SK-N-SH (cell line): ENCODE measurements at regions not wholly inside any gene's neighbourhood (a gene's known extent, or its start where the extent isn't known, plus 50 kb on each side); places are given as distances from the start of the nearest gene placed in this dataset.
"Not testable (repeated sequence)": the region's sequence is repeated elsewhere in the genome, so short reads cannot be mapped to it uniquely, and the experiment has no call there.

ENCODE experiments used
- CTCF ChIA-PET: fragments of 300-600, 350-600 bp; formaldehyde crosslinking; extraction: SDS; loops from one replicate; lab custom pipeline; 2021; lab: Yijun Ruan, JAX
- POLR2A ChIA-PET: fragments of 350-600 bp; sonication (Branson Sonifier 250); formaldehyde crosslinking; extraction: SDS; loops from one replicate; lab custom pipeline; 2020; ENCODE audit warnings: antibody characterized with exemption, inconsistent platforms; lab: Yijun Ruan, JAX
- DNase-seq: peaks from one replicate; pipeline ENCODE4 v3.0.0; 2012
- H2AFZ ChIP-seq: fragments of 200-600 bp; sonication (generic); 2 replicates; pipeline ENCODE4 v1.8.1; 2016; ENCODE audit warnings: antibody characterized with exemption, mild to moderate bottlenecking, low read depth
- H3F3A ChIP-seq: fragments of 200-600 bp; sonication (generic); replicated peaks from 2 replicates; pipeline ENCODE3; 2016; ENCODE audit warnings: antibody characterized with exemption, mild to moderate bottlenecking; ENCODE audit not compliant: insufficient read depth
- H3K27ac ChIP-seq, 2 experiments: fragments of 200-500 bp in 1 of 2; fragments of 200-600 bp in 1 of 2; sonication (Bioruptor generic) in 1 of 2; sonication (generic), shearing (Covaris generic) in 1 of 2; 2 replicates each; pipeline versions ENCODE4 v1.5.1 to v1.6.1; 2014 to 2016; ENCODE audit warnings: low read depth in 2 of 2, inconsistent platforms in 1 of 2, low read length in 1 of 2, mild to moderate bottlenecking in 1 of 2, mixed read lengths in 1 of 2
- H3K27me3 ChIP-seq: fragments of 200-600 bp; sonication (generic), shearing (Covaris generic); 2 replicates; pipeline ENCODE4 v1.6.1; 2016; ENCODE audit warnings: mixed run types; ENCODE audit not compliant: insufficient read depth
- H3K36me3 ChIP-seq, 2 experiments: fragments of 200-500 bp in 1 of 2; fragments of 200-600 bp in 1 of 2; sonication (Bioruptor generic) in 1 of 2; sonication (generic) in 1 of 2; replicated peaks in 1 of 2; 2 replicates each; pipeline versions ENCODE3 to v1.5.1; 2014 to 2016; ENCODE audit warnings: low read length in 1 of 2, mild to moderate bottlenecking in 1 of 2; ENCODE audit not compliant: insufficient read depth in 2 of 2, control insufficient read depth in 1 of 2
- H3K4me1 ChIP-seq, 2 experiments: fragments of 200-500 bp in 1 of 2; fragments of 200-600 bp in 1 of 2; sonication (Bioruptor generic) in 1 of 2; sonication (generic), shearing (Covaris generic) in 1 of 2; 2 replicates each; pipeline versions ENCODE4 v1.5.1 to v1.6.1; 2014 to 2016; ENCODE audit warnings: low read depth in 1 of 2, low read length in 1 of 2, mixed run types in 1 of 2; ENCODE audit not compliant: insufficient read depth in 2 of 2, control insufficient read depth in 1 of 2
- H3K4me2 ChIP-seq: fragments of 200-600 bp; sonication (generic), shearing (Covaris generic); 2 replicates; pipeline ENCODE4 v1.6.1; 2017; ENCODE audit warnings: mixed run types
- H3K4me3 ChIP-seq, 2 experiments: fragments of 200-500 bp in 1 of 2; fragments of 200-600 bp in 1 of 2; sonication (Bioruptor generic) in 1 of 2; sonication (generic), shearing (Covaris generic) in 1 of 2; 2 replicates each; pipeline versions ENCODE4 v1.5.1 to v1.8.1; 2014 to 2016; ENCODE audit warnings: low read depth in 2 of 2, inconsistent platforms in 1 of 2, low read length in 1 of 2, mild to moderate bottlenecking in 1 of 2, mixed read lengths in 1 of 2, moderate library complexity in 1 of 2
- H3K79me2 ChIP-seq: fragments of 200-600 bp; sonication (generic); 2 replicates; pipeline ENCODE4 v1.8.1; 2017; ENCODE audit warnings: mild to moderate bottlenecking; ENCODE audit not compliant: insufficient read depth
- H3K9ac ChIP-seq: fragments of 200-600 bp; sonication (generic); 2 replicates; pipeline ENCODE4 v1.6.1; 2017; ENCODE audit warnings: mixed run types
- H3K9me2 ChIP-seq: fragments of 200-600 bp; sonication (generic); 2 replicates; pipeline ENCODE4 v1.6.1; 2017; ENCODE audit warnings: mixed run types
- H3K9me3 ChIP-seq: fragments of 200-600 bp; sonication (generic); 2 replicates; pipeline ENCODE4 v1.6.1; 2017; ENCODE audit warnings: mixed run types, mild to moderate bottlenecking, moderate library complexity
- H4K20me1 ChIP-seq: fragments of 200-600 bp; sonication (generic); 2 replicates; pipeline ENCODE4 v1.6.1; 2017; ENCODE audit warnings: mild to moderate bottlenecking, mixed run types; ENCODE audit not compliant: insufficient read depth
- ELF1 ChIP-seq: IDR thresholded peaks from 2 replicates; pipeline ENCODE4 v1.4.0; 2012
- FOSL2 ChIP-seq: IDR thresholded peaks from 2 replicates; pipeline ENCODE4 v1.4.0; 2012; ENCODE audit warnings: low read depth, mild to moderate bottlenecking, moderate library complexity, borderline replicate concordance
- PBX3 ChIP-seq: IDR thresholded peaks from 2 replicates; pipeline ENCODE4; 2012
- POLR2AphosphoS5 ChIP-seq: IDR thresholded peaks from 2 replicates; pipeline ENCODE4 v1.6.1; 2012; ENCODE audit warnings: low read depth, low read length
- RXRA ChIP-seq: IDR thresholded peaks from 2 replicates; pipeline ENCODE4 v1.4.0; 2012; ENCODE audit warnings: low read depth, mild to moderate bottlenecking, borderline replicate concordance
- TCF12 ChIP-seq: IDR thresholded peaks from 2 replicates; pipeline ENCODE4 v1.4.0; 2012
- USF1 ChIP-seq: IDR thresholded peaks from 2 replicates; pipeline ENCODE4 v1.4.0; 2012; ENCODE audit warnings: low read depth, borderline replicate concordance
- ZBTB33 ChIP-seq: IDR thresholded peaks from 2 replicates; pipeline ENCODE4 v1.4.0; 2012; ENCODE audit warnings: low read depth, borderline replicate concordance
- WGBS: methylation state at CpG from one replicate; pipeline ENCODE4 v1.1.6; 2017; ENCODE audit warnings: low lambda C conversion rate; 5-methylcytosine and 5-hydroxymethylcytosine counted together
- TF ChIP-seq, protein P1 (sequence below): fragments of 200-600 bp; sonication (generic); IDR thresholded peaks from 2 replicates; pipeline ENCODE4 v1.6.1; 2017; ENCODE audit warnings: antibody characterized with exemption, mild to moderate bottlenecking, moderate library complexity
- TF ChIP-seq, protein P2 (sequence below): fragments of 150-350 bp; IDR thresholded peaks from 2 replicates; pipeline ENCODE4 v1.6.1; 2016; ENCODE audit warnings: mild to moderate bottlenecking, low read depth, low read length
- TF ChIP-seq, protein P3 (sequence below): fragments of 150-350 bp; IDR thresholded peaks from 2 replicates; pipeline ENCODE4 v1.6.1; 2017; ENCODE audit warnings: antibody characterized with exemption, low read length, low read depth, borderline replicate concordance

GRCh38 chr7:17099083-17099973, 199.1 kb upstream of the AHR start:
- H2AFZ ChIP-seq: no peak overlapping the region
- H3K4me1 ChIP-seq: no peaks in the 10 kb centered on the region
- no peak overlapping the region for H3K4me2 ChIP-seq
- H3K9me3 ChIP-seq: no peaks in the 10 kb centered on the region
- ChIA-PET CTCF (no interaction called here), POLR2A (no interaction called here)
- H4K20me1 ChIP-seq: no peaks in the 10 kb centered on the region
- H3K4me3 ChIP-seq: no peak overlapping the region
- H3K27ac ChIP-seq: no peak overlapping the region
- peaks cover 10% of the 10 kb centered on the region; the same call in 1 of the 2 replicates for H3K27me3 ChIP-seq
- no peak for DNase-seq
- H3K9me2 ChIP-seq: no peaks in the 10 kb centered on the region
- no peak for TF ChIP-seq POLR2AphosphoS5
- no peaks in the 10 kb centered on the region for H3K36me3 ChIP-seq
- no peaks in the 10 kb centered on the region for H3F3A ChIP-seq
- no peaks in the 10 kb centered on the region for H3K79me2 ChIP-seq
- H3K9ac ChIP-seq: no peak overlapping the region
- 5% methylated on average over 12 of the region's 12 CpGs for whole genome bisulfite sequencing

DNA sequence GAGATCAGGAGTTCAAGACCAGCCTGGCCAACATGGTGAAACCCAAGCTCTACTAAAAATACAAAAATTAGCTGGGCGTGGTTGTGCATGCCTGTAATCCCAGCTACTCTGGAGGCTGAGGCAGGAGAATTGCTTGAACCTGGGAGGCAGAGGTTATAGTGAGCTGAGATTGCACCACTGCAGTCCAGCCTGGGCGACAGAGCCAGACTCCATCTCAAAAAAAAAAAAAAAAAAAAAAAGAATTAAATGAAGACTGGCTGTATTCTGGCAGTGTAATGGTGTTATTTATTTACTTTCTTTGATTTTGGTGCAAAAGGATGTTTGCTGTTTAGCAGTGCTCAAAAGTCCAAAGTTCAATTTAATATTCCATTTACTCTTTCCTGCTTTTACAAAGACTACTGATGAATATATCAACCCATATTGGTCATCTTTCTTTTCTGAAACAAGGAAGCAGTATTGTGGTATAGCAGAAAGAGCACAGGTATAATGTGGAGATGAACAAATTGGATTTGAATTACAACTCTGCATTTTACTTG, 198.4 kb upstream of the AHR start:
- CTCF ChIA-PET: not testable (repeated sequence)

GRCh38 chr7:17101207-17101696, 197.2 kb upstream of the AHR start:
- POLR2A ChIA-PET: no interaction called here
- H3K27me3 ChIP-seq: peaks cover 10% of the 10 kb centered on the region; the same call in 1 of the 2 replicates
- CTCF ChIA-PET: no interaction called here
- TF ChIP-seq RXRA: no peak
- TF ChIP-seq PBX3: no peak
- TF ChIP-seq USF1: no peak
- TF ChIP-seq, protein P1, sequence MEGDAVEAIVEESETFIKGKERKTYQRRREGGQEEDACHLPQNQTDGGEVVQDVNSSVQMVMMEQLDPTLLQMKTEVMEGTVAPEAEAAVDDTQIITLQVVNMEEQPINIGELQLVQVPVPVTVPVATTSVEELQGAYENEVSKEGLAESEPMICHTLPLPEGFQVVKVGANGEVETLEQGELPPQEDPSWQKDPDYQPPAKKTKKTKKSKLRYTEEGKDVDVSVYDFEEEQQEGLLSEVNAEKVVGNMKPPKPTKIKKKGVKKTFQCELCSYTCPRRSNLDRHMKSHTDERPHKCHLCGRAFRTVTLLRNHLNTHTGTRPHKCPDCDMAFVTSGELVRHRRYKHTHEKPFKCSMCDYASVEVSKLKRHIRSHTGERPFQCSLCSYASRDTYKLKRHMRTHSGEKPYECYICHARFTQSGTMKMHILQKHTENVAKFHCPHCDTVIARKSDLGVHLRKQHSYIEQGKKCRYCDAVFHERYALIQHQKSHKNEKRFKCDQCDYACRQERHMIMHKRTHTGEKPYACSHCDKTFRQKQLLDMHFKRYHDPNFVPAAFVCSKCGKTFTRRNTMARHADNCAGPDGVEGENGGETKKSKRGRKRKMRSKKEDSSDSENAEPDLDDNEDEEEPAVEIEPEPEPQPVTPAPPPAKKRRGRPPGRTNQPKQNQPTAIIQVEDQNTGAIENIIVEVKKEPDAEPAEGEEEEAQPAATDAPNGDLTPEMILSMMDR: no peak
- TF ChIP-seq, protein P2, sequence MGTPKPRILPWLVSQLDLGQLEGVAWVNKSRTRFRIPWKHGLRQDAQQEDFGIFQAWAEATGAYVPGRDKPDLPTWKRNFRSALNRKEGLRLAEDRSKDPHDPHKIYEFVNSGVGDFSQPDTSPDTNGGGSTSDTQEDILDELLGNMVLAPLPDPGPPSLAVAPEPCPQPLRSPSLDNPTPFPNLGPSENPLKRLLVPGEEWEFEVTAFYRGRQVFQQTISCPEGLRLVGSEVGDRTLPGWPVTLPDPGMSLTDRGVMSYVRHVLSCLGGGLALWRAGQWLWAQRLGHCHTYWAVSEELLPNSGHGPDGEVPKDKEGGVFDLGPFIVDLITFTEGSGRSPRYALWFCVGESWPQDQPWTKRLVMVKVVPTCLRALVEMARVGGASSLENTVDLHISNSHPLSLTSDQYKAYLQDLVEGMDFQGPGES: no peak
- TF ChIP-seq FOSL2: no peak
- TF ChIP-seq, protein P3, sequence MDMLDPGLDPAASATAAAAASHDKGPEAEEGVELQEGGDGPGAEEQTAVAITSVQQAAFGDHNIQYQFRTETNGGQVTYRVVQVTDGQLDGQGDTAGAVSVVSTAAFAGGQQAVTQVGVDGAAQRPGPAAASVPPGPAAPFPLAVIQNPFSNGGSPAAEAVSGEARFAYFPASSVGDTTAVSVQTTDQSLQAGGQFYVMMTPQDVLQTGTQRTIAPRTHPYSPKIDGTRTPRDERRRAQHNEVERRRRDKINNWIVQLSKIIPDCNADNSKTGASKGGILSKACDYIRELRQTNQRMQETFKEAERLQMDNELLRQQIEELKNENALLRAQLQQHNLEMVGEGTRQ: no peak
- TF ChIP-seq ZBTB33: no peak
- TF ChIP-seq ELF1: no peak
- no peak for TF ChIP-seq TCF12

More for the DNA sequence above, 198.4 kb upstream of the AHR start:
- H3K36me3 ChIP-seq, H3K4me3 ChIP-seq, H3K79me2 ChIP-seq, H3F3A ChIP-seq, DNase-seq, H3K4me2 ChIP-seq, H4K20me1 ChIP-seq, H3K4me1 ChIP-seq, H2AFZ ChIP-seq, H3K9ac ChIP-seq, H3K27ac ChIP-seq, H3K9me2 ChIP-seq, H3K9me3 ChIP-seq, POLR2A ChIA-PET: not testable (repeated sequence)
- H3K27me3 ChIP-seq: peaks cover 10% of the 10 kb centered on the region; the same call in 1 of the 2 replicates
- WGBS: 21% methylated on average over 2 of the region's 2 CpGs

More at GRCh38 chr7:17101207-17101696, 197.2 kb upstream of the AHR start:
- Histone ChIP-seq H3K27ac (no peak overlapping the region), H3K4me2 (no peak overlapping the region), H3K9me3 (no peaks in the 10 kb centered on the region), H3K79me2 (no peaks in the 10 kb centered on the region), H3K4me1 (no peaks in the 10 kb centered on the region), H3K9ac (no peak overlapping the region), H3K36me3 (no peaks in the 10 kb centered on the region), H3F3A (no peaks in the 10 kb centered on the region), H4K20me1 (no peaks in the 10 kb centered on the region), H3K4me3 (no peak overlapping the region), H3K9me2 (no peaks in the 10 kb centered on the region), H2AFZ (no peak overlapping the region)
- WGBS: 26% methylated on average over 6 of the region's 6 CpGs
- no peak for DNase-seq
